NCI-H187 treated with DMSO at 0.1 percent for 48 hours (cell line): ENCODE measurements at regions not wholly inside any gene's neighbourhood (a gene's known extent, or its start where the extent isn't known, plus 50 kb on each side); places are given as distances from the start of the nearest gene placed in this dataset.
"Not testable (repeated sequence)": the region's sequence is repeated elsewhere in the genome, so short reads cannot be mapped to it uniquely, and the experiment has no call there.

ENCODE experiments used
- DNase-seq: peaks from one replicate; lab custom pipeline; 2025; lab: John Stamatoyannopoulos, UW

GRCh38 chr21:19400223-19400770 lies 996.7 kb upstream of the TMPRSS15 start:
- DNase-seq: no peak

GRCh38 chr21:19402870-19403269 lies 999.3 kb upstream of the TMPRSS15 start:
- DNase-seq: no peak

DNA sequence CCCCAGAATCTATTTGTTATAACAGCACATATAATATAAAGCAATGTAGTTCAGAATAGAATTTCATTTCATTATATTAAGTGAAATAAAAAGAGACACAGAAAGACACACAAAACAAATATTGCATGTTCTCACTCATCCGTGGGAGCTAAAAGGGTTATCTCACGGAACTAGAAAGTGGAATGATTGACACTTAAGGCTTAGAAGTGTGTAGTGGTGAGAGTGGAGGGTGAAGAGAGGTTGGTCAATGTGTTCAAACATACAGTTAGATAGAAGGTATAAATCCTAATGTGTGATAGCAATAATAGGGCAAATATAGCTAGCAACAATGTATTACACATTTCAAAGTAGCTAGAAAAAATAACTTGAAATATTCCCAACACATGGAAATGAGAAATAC lies 1001.7 kb upstream of the TMPRSS15 start:
- DNase-seq: no peak

GRCh38 chr21:19420565-19420964 lies 1017.0 kb upstream of the TMPRSS15 start:
- no peak for DNase-seq

- DNase-seq: no peak
These were observed 1030.0 kb upstream of the TMPRSS15 start for GRCh38 chr21:19433623-19434022.

DNA sequence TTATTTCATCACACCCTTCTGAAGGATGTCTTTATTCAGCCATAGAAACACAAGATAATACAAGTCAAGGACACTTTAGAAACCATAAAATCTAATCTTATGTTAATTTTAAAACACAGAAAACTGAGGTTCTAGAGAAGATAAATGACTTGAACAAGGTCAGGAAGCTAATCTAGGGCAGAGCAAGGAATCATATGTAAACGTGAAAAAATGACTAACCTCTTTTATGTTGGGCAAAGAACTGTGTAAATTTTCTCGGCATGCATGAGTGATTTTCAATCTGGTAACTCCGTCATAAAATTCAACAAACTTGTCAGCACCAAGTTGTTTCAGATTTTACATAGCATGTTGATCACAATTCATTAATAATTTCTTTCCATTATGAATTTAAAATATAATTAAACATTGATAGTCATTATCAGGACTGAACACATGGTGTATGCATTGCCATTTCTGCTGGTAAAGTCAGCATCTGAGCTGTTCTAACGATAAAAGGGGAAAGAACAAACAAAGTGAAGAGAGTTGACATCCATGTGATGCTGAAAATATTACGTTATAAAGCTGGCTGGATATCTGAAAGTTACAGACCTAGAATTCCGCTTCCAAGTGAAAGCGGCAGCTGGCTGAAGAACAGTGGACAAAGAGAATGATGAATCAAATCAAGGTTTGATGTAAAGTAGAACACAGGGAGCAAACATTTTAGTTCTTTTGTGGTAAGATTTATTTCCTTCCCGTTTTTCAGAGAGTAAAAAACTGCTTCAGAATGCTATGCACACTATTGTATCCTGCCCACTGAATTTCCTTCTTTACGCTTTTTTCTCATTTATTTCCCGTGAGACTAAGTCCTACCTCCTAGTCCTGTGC lies 1037.4 kb upstream of the TMPRSS15 start:
- DNase-seq: no peak

- no peak for DNase-seq
These were observed 1054.7 kb upstream of the TMPRSS15 start for GRCh38 chr21:19458295-19458694.

GRCh38 chr21:19461481-19462205 lies 1058.1 kb upstream of the TMPRSS15 start:
- no peak for DNase-seq

- no peak for DNase-seq
These were observed 1060.4 kb upstream of the TMPRSS15 start for GRCh38 chr21:19463966-19464365.

GRCh38 chr21:19468991-19469715 lies 1065.6 kb upstream of the TMPRSS15 start:
- no peak for DNase-seq

DNA sequence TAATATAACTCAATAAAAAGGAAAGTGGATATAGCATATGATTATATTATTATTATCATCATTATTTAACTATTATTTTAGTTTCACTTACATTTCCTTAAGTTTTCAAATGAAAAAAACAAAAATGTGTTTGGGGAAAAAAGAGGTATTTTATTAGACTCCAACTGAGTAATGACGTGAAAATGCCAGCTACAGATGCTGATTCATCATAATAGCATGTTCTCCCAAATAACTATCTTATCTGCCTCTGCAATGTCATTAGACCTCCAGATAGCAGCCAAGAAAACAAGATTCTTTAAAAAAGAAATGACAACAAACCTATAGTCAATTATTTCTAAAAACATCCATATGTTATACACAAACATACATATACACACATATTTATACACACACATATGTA lies 1071.9 kb upstream of the TMPRSS15 start:
- DNase-seq: no peak

GRCh38 chr21:19489930-19490329 lies 1086.3 kb upstream of the TMPRSS15 start:
- DNase-seq: no peak

DNA sequence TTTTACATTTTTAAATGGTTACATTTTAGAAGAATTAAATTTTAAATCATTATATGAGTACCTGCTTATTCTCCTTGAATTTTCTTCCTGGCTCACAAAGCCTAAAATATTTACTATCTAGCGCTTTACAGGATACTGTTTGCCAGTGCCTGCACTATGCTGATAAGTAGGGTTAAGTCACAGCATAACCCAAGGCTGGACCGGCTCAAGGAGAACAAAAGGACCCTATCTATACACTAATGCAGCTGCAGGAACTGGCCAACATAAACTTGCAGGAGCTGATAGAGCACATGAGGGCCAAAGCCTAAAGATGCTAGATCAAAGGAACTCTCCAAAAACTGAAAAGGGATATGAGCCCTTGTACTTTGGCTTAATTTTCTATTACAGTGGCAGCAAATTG lies 1086.9 kb upstream of the TMPRSS15 start:
- no peak for DNase-seq

GRCh38 chr21:19493437-19494241 lies 1090.1 kb upstream of the TMPRSS15 start:
- DNase-seq: not testable (repeated sequence)

- no peak for DNase-seq
These were observed 1097.5 kb upstream of the TMPRSS15 start for GRCh38 chr21:19501115-19501514.

DNA sequence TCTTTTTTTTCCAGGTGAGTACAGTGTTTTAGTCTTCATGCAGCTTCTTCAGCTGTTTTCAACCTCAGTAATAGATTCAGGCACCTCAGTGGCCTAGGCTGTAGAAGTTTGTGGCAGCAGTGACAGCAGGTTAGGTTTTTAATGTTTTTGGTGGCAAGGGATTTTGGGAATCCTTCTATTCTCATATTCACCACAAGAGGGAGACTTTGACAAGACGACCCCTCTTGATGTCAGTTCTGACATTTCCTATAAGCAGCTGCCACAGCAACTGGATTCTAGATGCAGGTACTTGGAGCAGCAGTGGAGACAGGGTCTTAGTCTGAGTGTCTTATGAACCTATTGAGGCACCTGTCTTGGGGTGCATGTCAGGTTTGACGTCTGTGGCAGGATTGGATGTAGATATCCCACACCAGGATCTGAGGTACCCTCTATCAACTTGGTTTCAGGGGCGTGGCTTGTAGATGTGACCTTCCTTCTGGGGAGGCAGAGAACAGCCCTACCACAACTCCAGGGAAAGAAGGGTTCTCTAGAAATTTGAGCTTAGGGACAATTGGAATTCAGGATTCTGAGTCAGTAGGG lies 1104.2 kb upstream of the TMPRSS15 start:
- no peak for DNase-seq

DNA sequence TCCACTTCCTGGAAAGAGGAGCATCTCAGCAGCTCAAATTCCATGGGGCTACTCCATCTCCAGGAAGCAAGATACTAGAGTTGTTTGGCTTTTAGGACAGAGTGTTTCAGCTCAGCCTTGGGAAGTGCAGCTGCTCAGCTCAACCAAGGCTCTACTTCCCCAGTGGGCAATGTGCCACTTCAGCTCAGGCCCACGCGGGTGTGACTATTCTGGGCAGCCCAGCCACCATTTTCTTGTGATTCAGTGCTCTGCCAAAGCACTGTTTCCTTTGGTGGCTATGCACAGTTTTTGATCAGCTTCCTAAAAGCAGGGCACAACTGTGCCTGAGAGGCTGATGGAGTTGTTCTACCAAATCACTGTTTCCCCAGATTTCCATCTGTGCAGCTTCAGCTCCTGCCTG lies 1104.9 kb upstream of the TMPRSS15 start:
- DNase-seq: no peak

DNA sequence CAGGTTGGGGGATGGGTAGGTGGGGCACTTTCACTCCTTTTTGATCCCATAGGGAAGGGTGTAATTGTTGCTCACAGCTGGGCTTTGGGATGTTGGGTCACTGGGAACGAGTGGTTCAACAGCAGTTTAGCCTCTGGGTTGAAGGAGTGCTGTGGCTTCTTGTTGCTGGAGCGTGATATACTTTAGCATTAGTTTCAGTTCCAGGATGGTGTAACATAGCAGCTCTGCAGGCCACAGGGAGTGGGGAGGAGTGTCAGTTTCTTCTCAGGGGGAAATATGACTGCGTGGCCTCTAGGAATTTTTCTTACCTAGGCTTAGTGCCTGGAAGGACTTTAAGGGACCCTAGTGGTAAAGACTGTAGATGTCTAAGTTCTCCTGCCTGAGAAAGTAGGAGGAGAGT lies 1105.3 kb upstream of the TMPRSS15 start:
- no peak for DNase-seq

DNA sequence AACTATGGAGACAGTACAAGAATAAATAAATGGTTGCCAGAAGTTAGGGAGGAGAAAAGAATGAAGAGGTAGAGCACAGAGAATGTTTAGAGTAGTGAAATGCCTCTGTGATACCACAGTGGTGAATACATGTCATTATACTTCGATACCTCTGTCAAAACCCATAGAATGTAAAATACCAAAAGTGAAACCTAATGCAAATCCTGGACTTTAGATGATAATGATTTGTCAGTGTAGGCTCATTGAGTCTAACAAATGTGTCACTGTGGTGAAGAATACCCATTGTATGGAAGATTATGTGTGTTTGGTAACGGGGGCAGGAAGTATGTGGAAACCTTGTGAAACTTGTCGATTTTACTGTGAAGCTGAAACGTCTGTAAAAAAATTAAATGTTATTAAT lies 1106.5 kb upstream of the TMPRSS15 start:
- no peak for DNase-seq

DNA sequence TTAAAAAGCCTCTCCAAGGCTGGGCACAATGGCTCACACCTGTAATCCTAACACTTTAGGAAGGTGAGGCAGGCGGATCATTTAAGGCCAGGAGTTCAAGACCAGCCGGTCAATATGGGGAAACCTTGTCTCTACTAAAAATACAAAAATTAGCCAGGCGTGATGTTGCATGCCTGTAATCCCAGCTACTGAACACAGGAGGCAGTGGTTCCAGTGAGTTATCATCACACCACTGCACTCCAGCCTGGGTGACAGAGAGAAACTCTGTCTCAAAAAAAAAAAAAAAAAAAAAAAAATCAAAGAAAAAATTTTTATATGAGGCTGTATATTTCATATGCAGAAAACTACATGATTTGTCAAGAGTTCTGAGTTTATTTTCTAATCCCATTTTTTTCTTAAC lies 1107.1 kb upstream of the TMPRSS15 start:
- no peak for DNase-seq

- DNase-seq: no peak
These were observed 1118.8 kb upstream of the TMPRSS15 start for GRCh38 chr21:19522381-19522780.
